ENCODE measurements at regions not wholly inside any gene's neighbourhood (a gene's known extent, or its start where the extent isn't known, plus 50 kb on each side); places are given as distances from the start of the nearest gene placed in this dataset.

DNA sequence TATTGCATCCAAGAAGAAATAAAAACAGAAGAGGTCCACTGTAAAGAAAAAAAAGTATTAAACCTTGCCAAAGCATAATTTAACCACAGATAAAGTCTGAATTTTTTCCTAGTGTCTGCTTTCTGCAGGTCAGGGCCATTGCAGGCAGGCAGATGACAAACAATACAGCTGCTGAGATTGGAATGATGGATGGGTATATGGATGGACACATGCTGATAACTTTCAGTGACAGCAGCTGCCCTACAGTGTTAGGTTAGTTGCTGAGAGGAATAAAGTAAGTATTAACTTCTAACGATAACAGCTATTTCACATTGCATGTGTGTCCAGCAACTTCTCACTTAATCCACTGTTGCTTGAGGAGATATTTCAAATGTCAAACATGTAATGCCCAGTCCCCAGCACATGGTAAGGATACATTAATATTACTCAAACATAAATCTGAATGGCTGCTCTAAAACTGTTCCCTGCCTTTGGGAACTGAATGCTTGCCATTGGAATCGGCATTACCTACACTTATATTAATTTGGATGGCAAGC is 515.3 kb downstream of the RMST start:
- no peak overlapping the region for H3K27ac Mint-ChIP-seq
- H3K4me1 Mint-ChIP-seq (ENCODE audit: low read depth): no peaks in the 10 kb centered on the region
- DNase-seq: no peak
- no peak overlapping the region for H3K4me3 Mint-ChIP-seq
- H3K36me3 Mint-ChIP-seq (ENCODE audit: low read depth): no peaks in the 10 kb centered on the region; the same call in 1 of the 2 replicates
- no peaks in the 10 kb centered on the region for H3K27me3 Mint-ChIP-seq (ENCODE audit: insufficient read depth)
- peaks cover 34% of the 10 kb centered on the region for H3K9me3 Mint-ChIP-seq
- TF ChIP-seq, protein P1, sequence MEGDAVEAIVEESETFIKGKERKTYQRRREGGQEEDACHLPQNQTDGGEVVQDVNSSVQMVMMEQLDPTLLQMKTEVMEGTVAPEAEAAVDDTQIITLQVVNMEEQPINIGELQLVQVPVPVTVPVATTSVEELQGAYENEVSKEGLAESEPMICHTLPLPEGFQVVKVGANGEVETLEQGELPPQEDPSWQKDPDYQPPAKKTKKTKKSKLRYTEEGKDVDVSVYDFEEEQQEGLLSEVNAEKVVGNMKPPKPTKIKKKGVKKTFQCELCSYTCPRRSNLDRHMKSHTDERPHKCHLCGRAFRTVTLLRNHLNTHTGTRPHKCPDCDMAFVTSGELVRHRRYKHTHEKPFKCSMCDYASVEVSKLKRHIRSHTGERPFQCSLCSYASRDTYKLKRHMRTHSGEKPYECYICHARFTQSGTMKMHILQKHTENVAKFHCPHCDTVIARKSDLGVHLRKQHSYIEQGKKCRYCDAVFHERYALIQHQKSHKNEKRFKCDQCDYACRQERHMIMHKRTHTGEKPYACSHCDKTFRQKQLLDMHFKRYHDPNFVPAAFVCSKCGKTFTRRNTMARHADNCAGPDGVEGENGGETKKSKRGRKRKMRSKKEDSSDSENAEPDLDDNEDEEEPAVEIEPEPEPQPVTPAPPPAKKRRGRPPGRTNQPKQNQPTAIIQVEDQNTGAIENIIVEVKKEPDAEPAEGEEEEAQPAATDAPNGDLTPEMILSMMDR (IDR thresholded peaks at IDR 0.05): no peak

DNA sequence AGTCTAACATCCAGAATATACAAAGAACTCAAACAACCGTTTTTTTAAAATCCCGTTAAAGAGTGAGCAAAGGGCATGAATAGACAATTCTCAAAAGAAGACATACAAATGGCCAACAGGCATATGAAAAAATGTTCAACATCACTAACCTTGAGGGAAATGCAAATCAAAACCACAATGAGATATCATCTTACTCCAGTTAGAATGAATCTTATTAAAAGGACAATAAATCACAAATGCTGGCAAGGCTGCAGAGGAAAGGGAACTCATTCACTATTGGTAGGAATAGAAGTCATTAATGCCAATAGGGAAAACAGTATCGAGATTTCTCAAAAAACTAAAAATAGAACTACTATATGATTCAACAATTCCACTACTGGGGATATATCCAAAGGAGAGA is 520.1 kb downstream of the RMST start:
- H3K27ac Mint-ChIP-seq: no peak overlapping the region

GRCh38 chr12:97983796-97984195 is 521.2 kb downstream of the RMST start:
- no peak for DNase-seq
- no peaks in the 10 kb centered on the region for H3K4me1 Mint-ChIP-seq (ENCODE audit: low read depth)
- H3K27me3 Mint-ChIP-seq (ENCODE audit: insufficient read depth): 0 out of 2 replicates have a peak, but pooled peaks cover 2% of the 10 kb centered on the region
- TF ChIP-seq, protein P1 (IDR thresholded peaks at IDR 0.05): no peak
- H3K4me3 Mint-ChIP-seq: no peak overlapping the region
- no peaks in the 10 kb centered on the region for H3K36me3 Mint-ChIP-seq (ENCODE audit: low read depth)
- H3K9me3 Mint-ChIP-seq: peaks cover 55% of the 10 kb centered on the region
- no peak overlapping the region for H3K27ac Mint-ChIP-seq

More for the DNA sequence above, 520.1 kb downstream of the RMST start:
- Mint-ChIP-seq H3K4me3 (no peak overlapping the region), H3K9me3 (peaks cover 55% of the 10 kb centered on the region), H3K36me3 (ENCODE audit: low read depth) (no peaks in the 10 kb centered on the region), H3K27me3 (ENCODE audit: insufficient read depth) (0 out of 2 replicates have a peak, but pooled peaks cover 2% of the 10 kb centered on the region), H3K4me1 (ENCODE audit: low read depth) (no peaks in the 10 kb centered on the region)
- TF ChIP-seq, protein P1 (IDR thresholded peaks at IDR 0.05): no peak
- no peak for DNase-seq

DNA sequence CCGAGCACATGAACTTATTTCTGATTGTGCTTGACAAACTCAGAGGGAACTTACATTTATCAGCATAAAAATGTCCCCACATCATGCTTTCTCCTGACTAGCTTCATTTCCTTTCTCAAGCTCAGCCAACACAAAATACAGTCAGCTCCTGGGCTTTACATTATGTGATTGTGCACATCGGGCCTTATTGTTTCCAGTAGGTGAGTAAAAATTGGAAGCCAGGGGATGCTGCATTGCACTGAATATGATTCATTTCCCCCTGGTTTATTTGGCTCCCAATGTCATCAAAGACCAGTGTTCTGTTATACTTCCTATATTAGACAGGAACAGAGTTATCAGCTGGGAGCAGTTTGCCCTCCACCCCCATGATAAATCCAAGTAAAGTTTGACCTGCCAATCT is 521.8 kb downstream of the RMST start:
- Mint-ChIP-seq H3K27me3 (ENCODE audit: insufficient read depth) (0 out of 2 replicates have a peak, but pooled peaks cover 2% of the 10 kb centered on the region), H3K9me3 (peaks cover 49% of the 10 kb centered on the region), H3K4me3 (no peak overlapping the region), H3K4me1 (ENCODE audit: low read depth) (no peaks in the 10 kb centered on the region), H3K36me3 (ENCODE audit: low read depth) (no peaks in the 10 kb centered on the region), H3K27ac (no peak overlapping the region)
- TF ChIP-seq, protein P1 (IDR thresholded peaks at IDR 0.05): no peak
- no peak for DNase-seq

GRCh38 chr12:97984974-97985580 is 522.5 kb downstream of the RMST start:
- H3K27ac Mint-ChIP-seq: no peak overlapping the region
- no peak for DNase-seq
- TF ChIP-seq, protein P1 (IDR thresholded peaks at IDR 0.05): no peak
- 0 out of 2 replicates have a peak, but pooled peaks cover 2% of the 10 kb centered on the region for H3K27me3 Mint-ChIP-seq (ENCODE audit: insufficient read depth)
- no peaks in the 10 kb centered on the region for H3K36me3 Mint-ChIP-seq (ENCODE audit: low read depth)
- H3K4me3 Mint-ChIP-seq: no peak overlapping the region
- H3K9me3 Mint-ChIP-seq: peaks cover 44% of the 10 kb centered on the region
- H3K4me1 Mint-ChIP-seq (ENCODE audit: low read depth): no peaks in the 10 kb centered on the region
